ENCODE measurements at regions not wholly inside any gene's neighbourhood (a gene's known extent, or its start where the extent isn't known, plus 50 kb on each side); places are given as distances from the start of the nearest gene placed in this dataset.

DNA sequence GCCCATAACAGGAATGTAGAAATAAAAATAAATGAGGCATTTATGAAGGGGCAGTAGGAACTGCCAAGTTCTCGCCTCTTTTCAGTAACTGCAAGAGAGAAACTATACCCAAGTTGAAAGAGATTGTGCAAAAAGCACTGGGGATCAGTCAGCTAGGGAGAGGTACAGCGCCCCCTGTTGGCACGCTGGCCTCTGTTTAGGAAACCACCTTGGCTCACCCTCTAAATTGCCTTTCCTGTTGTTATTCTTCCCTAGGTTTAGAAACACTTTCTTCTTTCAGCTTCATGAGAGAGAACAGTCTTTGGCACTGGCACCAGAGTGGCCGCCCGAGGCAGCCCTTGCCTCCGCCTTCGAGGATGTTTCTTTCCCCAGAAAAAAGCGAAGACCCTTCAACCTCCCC, 348.5 kb downstream of the MID1IP1 start:
- Mint-ChIP-seq H3K27ac (no peak overlapping the region), H3K4me3 (peak overlapping the region; percentile 25), H3K9me3 (peaks cover 45% of the 10 kb centered on the region)

DNA sequence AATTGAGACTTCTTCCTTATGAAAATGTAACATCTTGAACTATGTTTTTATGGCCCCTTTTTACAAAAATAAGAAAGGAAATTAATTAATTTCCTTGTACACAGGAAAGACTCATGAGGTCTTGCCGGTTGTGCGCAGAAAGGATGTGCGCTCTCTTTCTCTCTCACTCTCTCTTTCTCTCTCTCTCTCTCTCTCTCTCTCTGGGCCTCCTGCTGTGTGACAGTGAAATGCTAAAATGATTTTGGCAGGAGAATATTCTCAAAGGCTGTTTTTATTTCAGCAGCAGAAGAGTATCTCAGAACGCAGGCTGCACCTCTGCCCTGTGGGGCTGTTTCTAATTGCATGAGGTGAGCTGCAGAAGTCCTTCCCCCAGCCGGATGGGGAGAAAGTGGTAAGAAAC, 349.0 kb downstream of the MID1IP1 start:
- WGBS, 2 experiments (ENCODE audit: insufficient coverage in 1 of 2, insufficient read length in 1 of 2): 22% methylated on average over 3 of the region's 5 CpGs; no CpG with 5 or more reads in 1 of the 2 experiments
- no peak overlapping the region for H3K27ac ChIP-seq (ENCODE audit: low read depth, low read length)
- no peak overlapping the region for H3K4me3 ChIP-seq (ENCODE audit: low read length)
- Mint-ChIP-seq H3K27ac (no peak overlapping the region), H3K4me3 (peak overlapping the region; percentile 25), H3K36me3 (ENCODE audit: low read depth) (no peaks in the 10 kb centered on the region), H3K27me3 (ENCODE audit: insufficient read depth) (no peaks in the 10 kb centered on the region), H3K9me3 (peaks cover 45% of the 10 kb centered on the region), H3K4me1 (peaks cover 23% of the 10 kb centered on the region)
- DNase-seq: no peak
- H3K4me1 ChIP-seq (ENCODE audit: control insufficient read depth, insufficient read depth, low read length): no peaks in the 10 kb centered on the region
- TF ChIP-seq, protein P1, sequence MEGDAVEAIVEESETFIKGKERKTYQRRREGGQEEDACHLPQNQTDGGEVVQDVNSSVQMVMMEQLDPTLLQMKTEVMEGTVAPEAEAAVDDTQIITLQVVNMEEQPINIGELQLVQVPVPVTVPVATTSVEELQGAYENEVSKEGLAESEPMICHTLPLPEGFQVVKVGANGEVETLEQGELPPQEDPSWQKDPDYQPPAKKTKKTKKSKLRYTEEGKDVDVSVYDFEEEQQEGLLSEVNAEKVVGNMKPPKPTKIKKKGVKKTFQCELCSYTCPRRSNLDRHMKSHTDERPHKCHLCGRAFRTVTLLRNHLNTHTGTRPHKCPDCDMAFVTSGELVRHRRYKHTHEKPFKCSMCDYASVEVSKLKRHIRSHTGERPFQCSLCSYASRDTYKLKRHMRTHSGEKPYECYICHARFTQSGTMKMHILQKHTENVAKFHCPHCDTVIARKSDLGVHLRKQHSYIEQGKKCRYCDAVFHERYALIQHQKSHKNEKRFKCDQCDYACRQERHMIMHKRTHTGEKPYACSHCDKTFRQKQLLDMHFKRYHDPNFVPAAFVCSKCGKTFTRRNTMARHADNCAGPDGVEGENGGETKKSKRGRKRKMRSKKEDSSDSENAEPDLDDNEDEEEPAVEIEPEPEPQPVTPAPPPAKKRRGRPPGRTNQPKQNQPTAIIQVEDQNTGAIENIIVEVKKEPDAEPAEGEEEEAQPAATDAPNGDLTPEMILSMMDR (conservative IDR thresholded peaks at IDR 0.05): no peak
- no peaks in the 10 kb centered on the region for H3K27me3 ChIP-seq (ENCODE audit: control insufficient read depth, insufficient read depth, low read length, poor library complexity, severe bottlenecking)
- H3K9ac ChIP-seq (ENCODE audit: extremely low read depth, low read length, poor library complexity, severe bottlenecking): no peak overlapping the region
- H3K9me3 ChIP-seq (ENCODE audit: control insufficient read depth, low read length): no peaks in the 10 kb centered on the region
- H3K36me3 ChIP-seq (ENCODE audit: control insufficient read depth, insufficient read depth, low read length): no peaks in the 10 kb centered on the region

More for the DNA sequence above, 348.5 kb downstream of the MID1IP1 start:
- Histone ChIP-seq H3K4me1 (ENCODE audit: control insufficient read depth, insufficient read depth, low read length) (no peaks in the 10 kb centered on the region), H3K4me3 (ENCODE audit: low read length) (no peak overlapping the region), H3K9me3 (ENCODE audit: control insufficient read depth, low read length) (no peaks in the 10 kb centered on the region), H3K36me3 (ENCODE audit: control insufficient read depth, insufficient read depth, low read length) (no peaks in the 10 kb centered on the region), H3K27me3 (ENCODE audit: control insufficient read depth, insufficient read depth, low read length, poor library complexity, severe bottlenecking) (no peaks in the 10 kb centered on the region), H3K27ac (ENCODE audit: low read depth, low read length) (no peak overlapping the region), H3K9ac (ENCODE audit: extremely low read depth, low read length, poor library complexity, severe bottlenecking) (no peak overlapping the region)
- peak; percentile 93 for DNase-seq
- TF ChIP-seq, protein P1 (conservative IDR thresholded peaks at IDR 0.05): peak; percentile 86
- Mint-ChIP-seq H3K27me3 (ENCODE audit: insufficient read depth) (no peaks in the 10 kb centered on the region), H3K4me1 (peaks cover 23% of the 10 kb centered on the region), H3K36me3 (ENCODE audit: low read depth) (no peaks in the 10 kb centered on the region)
- 8% methylated on average over 8 of the region's 8 CpGs; no CpG with 5 or more reads in 1 of the 2 experiments for WGBS, 2 experiments (ENCODE audit: insufficient coverage in 1 of 2, insufficient read length in 1 of 2)

DNA sequence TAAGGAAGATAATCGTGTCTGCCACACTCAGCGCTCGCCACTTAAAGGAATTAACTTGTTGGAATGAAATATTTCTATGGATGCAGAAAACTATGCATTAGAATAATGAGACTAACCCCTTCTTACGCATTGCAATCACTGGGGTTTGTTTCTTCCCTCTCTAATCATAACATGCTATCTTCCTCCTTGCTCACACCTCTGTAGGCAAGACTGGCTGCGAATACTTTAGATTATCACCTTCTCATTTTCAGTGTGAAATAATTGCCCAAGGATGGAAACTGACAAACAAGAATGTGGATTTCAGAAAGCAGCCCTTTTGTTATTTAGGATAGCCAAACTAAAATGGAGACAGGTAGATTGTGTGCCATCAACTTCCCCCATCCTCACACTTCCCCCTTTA, 349.4 kb downstream of the MID1IP1 start:
- H3K27me3 Mint-ChIP-seq (ENCODE audit: insufficient read depth): no peaks in the 10 kb centered on the region
- H3K27ac Mint-ChIP-seq: no peak overlapping the region
- peak overlapping the region; percentile 25 for H3K4me3 Mint-ChIP-seq
- no peaks in the 10 kb centered on the region for H3K27me3 ChIP-seq (ENCODE audit: control insufficient read depth, insufficient read depth, low read length, poor library complexity, severe bottlenecking)
- H3K9me3 Mint-ChIP-seq: peaks cover 43% of the 10 kb centered on the region
- no peaks in the 10 kb centered on the region for H3K36me3 ChIP-seq (ENCODE audit: control insufficient read depth, insufficient read depth, low read length)
- TF ChIP-seq, protein P1 (conservative IDR thresholded peaks at IDR 0.05): no peak
- peaks cover 23% of the 10 kb centered on the region for H3K4me1 Mint-ChIP-seq
- peak; percentile 76 for DNase-seq
- H3K36me3 Mint-ChIP-seq (ENCODE audit: low read depth): no peaks in the 10 kb centered on the region
- H3K4me1 ChIP-seq (ENCODE audit: control insufficient read depth, insufficient read depth, low read length): no peaks in the 10 kb centered on the region
- 9 to 20% methylated on average over 1 to 5 of the region's 5 CpGs for WGBS, 2 experiments (ENCODE audit: insufficient coverage in 1 of 2, insufficient read length in 1 of 2)
- H3K4me3 ChIP-seq (ENCODE audit: low read length): no peak overlapping the region
- H3K27ac ChIP-seq (ENCODE audit: low read depth, low read length): no peak overlapping the region
- no peak overlapping the region for H3K9ac ChIP-seq (ENCODE audit: extremely low read depth, low read length, poor library complexity, severe bottlenecking)
- H3K9me3 ChIP-seq (ENCODE audit: control insufficient read depth, low read length): no peaks in the 10 kb centered on the region

Measured in endodermal cell (in vitro differentiated cells).